ENCODE measurements at regions not wholly inside any gene's neighbourhood (a gene's known extent, or its start where the extent isn't known, plus 50 kb on each side); places are given as distances from the start of the nearest gene placed in this dataset.

DNA sequence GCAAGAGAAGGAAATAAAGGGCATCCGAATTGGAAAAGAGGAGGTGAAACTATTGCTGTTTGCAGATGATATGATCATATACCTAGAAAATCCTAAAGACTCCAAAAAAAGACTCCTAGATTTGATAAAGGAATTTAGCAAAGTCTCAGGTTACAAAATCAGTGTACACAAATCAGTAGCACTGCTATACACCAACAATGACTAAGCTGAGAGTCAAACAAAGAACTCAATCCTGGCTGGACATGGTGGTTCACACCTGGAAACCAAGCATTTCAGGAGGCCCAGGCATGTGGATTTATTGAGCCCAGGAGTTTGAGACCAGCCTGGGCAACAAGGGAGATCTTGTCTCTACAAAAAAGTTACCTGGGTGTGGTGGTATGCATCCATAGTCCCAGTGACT is 188.7 kb upstream of the PLXNC1 start:
- TF ChIP-seq, protein P1, sequence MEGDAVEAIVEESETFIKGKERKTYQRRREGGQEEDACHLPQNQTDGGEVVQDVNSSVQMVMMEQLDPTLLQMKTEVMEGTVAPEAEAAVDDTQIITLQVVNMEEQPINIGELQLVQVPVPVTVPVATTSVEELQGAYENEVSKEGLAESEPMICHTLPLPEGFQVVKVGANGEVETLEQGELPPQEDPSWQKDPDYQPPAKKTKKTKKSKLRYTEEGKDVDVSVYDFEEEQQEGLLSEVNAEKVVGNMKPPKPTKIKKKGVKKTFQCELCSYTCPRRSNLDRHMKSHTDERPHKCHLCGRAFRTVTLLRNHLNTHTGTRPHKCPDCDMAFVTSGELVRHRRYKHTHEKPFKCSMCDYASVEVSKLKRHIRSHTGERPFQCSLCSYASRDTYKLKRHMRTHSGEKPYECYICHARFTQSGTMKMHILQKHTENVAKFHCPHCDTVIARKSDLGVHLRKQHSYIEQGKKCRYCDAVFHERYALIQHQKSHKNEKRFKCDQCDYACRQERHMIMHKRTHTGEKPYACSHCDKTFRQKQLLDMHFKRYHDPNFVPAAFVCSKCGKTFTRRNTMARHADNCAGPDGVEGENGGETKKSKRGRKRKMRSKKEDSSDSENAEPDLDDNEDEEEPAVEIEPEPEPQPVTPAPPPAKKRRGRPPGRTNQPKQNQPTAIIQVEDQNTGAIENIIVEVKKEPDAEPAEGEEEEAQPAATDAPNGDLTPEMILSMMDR (IDR thresholded peaks at IDR 0.05; ENCODE audit: borderline replicate concordance, extremely low read depth, low read length, poor library complexity, severe bottlenecking) = no peak
- TF ChIP-seq EZH2 (IDR thresholded peaks at IDR 0.05; ENCODE audit: borderline replicate concordance, low read depth, low read length, severe bottlenecking) = no peak

Measured in DND-41 (cell line).